ENCODE measurements at regions not wholly inside any gene's neighbourhood (a gene's known extent, or its start where the extent isn't known, plus 50 kb on each side); places are given as distances from the start of the nearest gene placed in this dataset.

GRCh38 chr14:97301931-97302559 lies 504.9 kb downstream of the VRK1 start:
- Histone ChIP-seq H3K27ac (ENCODE audit: low read length) (no peak overlapping the region), H3K27me3 (ENCODE audit: low read depth, low read length) (no peaks in the 10 kb centered on the region), H3K36me3 (ENCODE audit: control insufficient read depth in 1 of 2, insufficient read depth in 2 of 2, low read length in 2 of 2) (no peaks in the 10 kb centered on the region), H3K4me1 (ENCODE audit: control insufficient read depth in 1 of 2, insufficient read depth in 2 of 2, low read length in 2 of 2) (no peaks in the 10 kb centered on the region), H3K4me3 (ENCODE audit: low read depth in 1 of 2, low read length in 2 of 2) (no peak overlapping the region), H3K9me3 (ENCODE audit: control insufficient read depth in 1 of 2, low read length in 2 of 2) (no peaks in the 10 kb centered on the region)

DNA sequence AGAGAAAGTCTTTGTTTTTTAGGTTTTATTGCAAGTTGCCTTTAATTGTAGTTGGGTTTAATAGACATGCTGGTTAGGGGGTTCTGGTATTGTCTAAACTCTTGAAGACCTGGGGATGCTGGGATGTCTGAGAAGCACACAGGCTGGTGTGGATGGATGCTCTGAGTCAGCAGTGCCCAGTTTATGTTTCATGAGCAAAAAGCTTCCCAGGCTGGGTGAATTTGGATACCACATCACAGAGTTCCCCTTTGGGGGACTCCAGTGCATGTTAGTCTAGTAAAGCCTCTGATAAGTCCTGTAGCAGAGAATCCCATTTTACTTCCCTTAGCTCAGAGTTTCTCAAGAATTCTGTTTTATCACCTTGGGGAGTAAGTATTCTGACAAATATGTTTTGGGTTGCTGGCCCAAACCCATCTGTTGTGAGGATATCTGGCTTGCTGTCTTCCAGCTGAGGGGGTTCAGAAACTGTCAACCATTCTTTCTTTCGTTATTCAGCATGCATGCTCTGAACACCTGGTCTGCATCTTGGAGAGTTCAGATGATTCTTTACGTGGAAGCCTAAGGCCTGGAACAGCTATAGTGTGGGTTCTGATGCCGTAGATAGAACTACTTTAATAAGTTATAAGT lies 509.1 kb downstream of the VRK1 start:
- no peaks in the 10 kb centered on the region for H3K4me1 ChIP-seq (ENCODE audit: control insufficient read depth in 1 of 2, insufficient read depth in 2 of 2, low read length in 2 of 2)
- H3K27ac ChIP-seq (ENCODE audit: low read length) = no peak overlapping the region
- H3K9me3 ChIP-seq (ENCODE audit: control insufficient read depth in 1 of 2, low read length in 2 of 2) = no peaks in the 10 kb centered on the region
- H3K36me3 ChIP-seq (ENCODE audit: control insufficient read depth in 1 of 2, insufficient read depth in 2 of 2, low read length in 2 of 2) = no peaks in the 10 kb centered on the region
- H3K27me3 ChIP-seq (ENCODE audit: low read depth, low read length) = no peaks in the 10 kb centered on the region
- no peak overlapping the region for H3K4me3 ChIP-seq (ENCODE audit: low read depth in 1 of 2, low read length in 2 of 2)

DNA sequence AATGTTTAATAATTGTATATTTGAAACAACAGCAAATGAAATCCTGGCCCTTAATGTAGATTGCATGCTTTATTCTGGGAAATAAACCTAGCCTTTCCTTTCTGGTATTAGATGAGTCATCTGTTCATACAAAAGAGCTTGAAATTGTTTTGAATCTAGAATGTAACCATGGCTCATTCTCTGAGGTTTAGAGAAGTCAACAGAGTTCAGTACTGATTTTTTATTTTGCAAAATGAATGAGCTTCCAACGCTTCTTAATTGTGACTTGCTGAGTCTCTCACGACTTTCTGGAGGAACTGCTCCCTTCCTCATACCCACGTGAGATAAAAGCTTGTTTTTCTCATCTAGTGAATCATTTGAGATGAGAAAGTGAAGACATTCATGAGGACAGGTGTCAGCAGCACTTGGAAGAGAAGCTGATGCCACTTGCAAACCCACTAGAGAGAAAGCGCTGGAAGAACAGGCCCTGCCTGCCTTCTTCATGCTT lies 509.6 kb downstream of the VRK1 start:
- no peaks in the 10 kb centered on the region for H3K9me3 ChIP-seq (ENCODE audit: control insufficient read depth in 1 of 2, low read length in 2 of 2)
- no peak overlapping the region for H3K4me3 ChIP-seq (ENCODE audit: low read depth in 1 of 2, low read length in 2 of 2)
- no peaks in the 10 kb centered on the region for H3K36me3 ChIP-seq (ENCODE audit: control insufficient read depth in 1 of 2, insufficient read depth in 2 of 2, low read length in 2 of 2)
- no peaks in the 10 kb centered on the region for H3K27me3 ChIP-seq (ENCODE audit: low read depth, low read length)
- H3K4me1 ChIP-seq (ENCODE audit: control insufficient read depth in 1 of 2, insufficient read depth in 2 of 2, low read length in 2 of 2) = no peaks in the 10 kb centered on the region
- no peak overlapping the region for H3K27ac ChIP-seq (ENCODE audit: low read length)

DNA sequence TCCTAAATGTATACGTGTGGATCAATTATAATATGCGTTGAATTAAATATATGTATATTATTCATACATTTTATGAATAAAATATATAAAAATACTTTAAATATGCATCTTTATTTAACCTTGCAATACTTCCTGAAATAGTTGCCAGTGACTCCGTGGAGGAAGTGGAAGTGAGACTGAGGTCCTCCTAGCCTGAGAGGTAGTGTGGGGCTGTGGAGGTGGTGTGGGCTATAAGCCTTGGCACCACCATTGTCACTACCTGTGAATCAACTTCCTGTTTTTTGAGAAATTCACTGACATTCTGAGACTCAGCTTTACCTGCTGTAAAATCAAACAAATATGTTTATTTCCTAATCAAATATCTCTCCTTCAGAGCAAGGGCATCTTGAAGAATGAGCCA lies 514.2 kb downstream of the VRK1 start:
- Histone ChIP-seq H3K27me3 (ENCODE audit: low read depth, low read length) (no peaks in the 10 kb centered on the region), H3K9me3 (ENCODE audit: control insufficient read depth in 1 of 2, low read length in 2 of 2) (peaks cover 7 to 11% of the 10 kb centered on the region in 2 donors), H3K4me3 (ENCODE audit: low read depth in 1 of 2, low read length in 2 of 2) (no peak overlapping the region), H3K27ac (ENCODE audit: low read length) (no peak overlapping the region), H3K36me3 (ENCODE audit: control insufficient read depth in 1 of 2, insufficient read depth in 2 of 2, low read length in 2 of 2) (no peaks in the 10 kb centered on the region), H3K4me1 (ENCODE audit: control insufficient read depth in 1 of 2, insufficient read depth in 2 of 2, low read length in 2 of 2) (no peaks in the 10 kb centered on the region)

- Histone ChIP-seq H3K9me3 (ENCODE audit: control insufficient read depth in 1 of 2, low read length in 2 of 2) (peaks cover 7 to 11% of the 10 kb centered on the region in 2 donors), H3K4me1 (ENCODE audit: control insufficient read depth in 1 of 2, insufficient read depth in 2 of 2, low read length in 2 of 2) (no peaks in the 10 kb centered on the region)
These were observed 515.7 kb downstream of the VRK1 start for GRCh38 chr14:97312910-97313309.

GRCh38 chr14:97315790-97316189 lies 518.6 kb downstream of the VRK1 start:
- Histone ChIP-seq H3K4me3 (ENCODE audit: low read depth in 1 of 2, low read length in 2 of 2) (no peak overlapping the region), H3K4me1 (ENCODE audit: control insufficient read depth in 1 of 2, insufficient read depth in 2 of 2, low read length in 2 of 2) (no peaks in the 10 kb centered on the region), H3K27me3 (ENCODE audit: low read depth, low read length) (no peaks in the 10 kb centered on the region), H3K27ac (ENCODE audit: low read length) (no peak overlapping the region), H3K9me3 (ENCODE audit: control insufficient read depth in 1 of 2, low read length in 2 of 2) (peaks cover 7 to 17% of the 10 kb centered on the region in 2 donors), H3K36me3 (ENCODE audit: control insufficient read depth in 1 of 2, insufficient read depth in 2 of 2, low read length in 2 of 2) (no peaks in the 10 kb centered on the region)

More at GRCh38 chr14:97312910-97313309, 515.7 kb downstream of the VRK1 start:
- Histone ChIP-seq H3K36me3 (ENCODE audit: control insufficient read depth in 1 of 2, insufficient read depth in 2 of 2, low read length in 2 of 2) (no peaks in the 10 kb centered on the region), H3K27me3 (ENCODE audit: low read depth, low read length) (no peaks in the 10 kb centered on the region), H3K27ac (ENCODE audit: low read length) (no peak overlapping the region), H3K4me3 (ENCODE audit: low read depth in 1 of 2, low read length in 2 of 2) (no peak overlapping the region)

DNA sequence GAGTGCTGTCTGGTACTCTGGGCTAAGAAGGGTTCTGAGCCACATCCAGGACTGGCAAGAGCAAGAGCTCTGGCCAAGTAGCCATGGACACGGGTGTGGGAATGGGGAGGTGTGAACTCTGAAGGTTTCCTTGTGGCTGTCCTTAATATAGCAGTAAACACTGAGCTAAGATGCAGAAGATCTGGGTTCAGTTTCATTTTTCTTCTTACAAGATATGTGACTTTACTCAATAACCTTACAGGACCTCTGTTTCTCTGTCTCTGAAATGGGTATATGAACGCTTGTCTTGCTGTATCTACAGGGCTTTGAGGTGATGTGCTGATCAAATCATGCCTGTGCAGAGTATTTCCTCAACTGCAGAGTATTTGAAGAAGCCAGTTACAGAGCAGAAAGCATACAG lies 521.2 kb downstream of the VRK1 start:
- H3K36me3 ChIP-seq (ENCODE audit: control insufficient read depth in 1 of 2, insufficient read depth in 2 of 2, low read length in 2 of 2) = no peaks in the 10 kb centered on the region
- H3K27me3 ChIP-seq (ENCODE audit: low read depth, low read length) = no peaks in the 10 kb centered on the region
- H3K27ac ChIP-seq (ENCODE audit: low read length) = no peak overlapping the region
- no peaks in the 10 kb centered on the region for H3K4me1 ChIP-seq (ENCODE audit: control insufficient read depth in 1 of 2, insufficient read depth in 2 of 2, low read length in 2 of 2)
- peaks cover 5 to 16% of the 10 kb centered on the region in 2 donors for H3K9me3 ChIP-seq (ENCODE audit: control insufficient read depth in 1 of 2, low read length in 2 of 2)
- no peak overlapping the region for H3K4me3 ChIP-seq (ENCODE audit: low read depth in 1 of 2, low read length in 2 of 2)

GRCh38 chr14:97319691-97320090 lies 522.5 kb downstream of the VRK1 start:
- H3K9me3 ChIP-seq (ENCODE audit: control insufficient read depth in 1 of 2, low read length in 2 of 2) = peaks cover 0 to 11% of the 10 kb centered on the region in 2 donors
- H3K4me3 ChIP-seq (ENCODE audit: low read depth in 1 of 2, low read length in 2 of 2) = no peak overlapping the region
- H3K27me3 ChIP-seq (ENCODE audit: low read depth, low read length) = no peaks in the 10 kb centered on the region
- H3K4me1 ChIP-seq (ENCODE audit: control insufficient read depth in 1 of 2, insufficient read depth in 2 of 2, low read length in 2 of 2) = no peaks in the 10 kb centered on the region
- H3K36me3 ChIP-seq (ENCODE audit: control insufficient read depth in 1 of 2, insufficient read depth in 2 of 2, low read length in 2 of 2) = no peaks in the 10 kb centered on the region
- no peak overlapping the region for H3K27ac ChIP-seq (ENCODE audit: low read length)

GRCh38 chr14:97328743-97329142 lies 531.6 kb downstream of the VRK1 start:
- Histone ChIP-seq H3K4me1 (ENCODE audit: control insufficient read depth in 1 of 2, insufficient read depth in 2 of 2, low read length in 2 of 2) (no peaks in the 10 kb centered on the region), H3K4me3 (ENCODE audit: low read depth in 1 of 2, low read length in 2 of 2) (no peak overlapping the region), H3K9me3 (ENCODE audit: control insufficient read depth in 1 of 2, low read length in 2 of 2) (peaks cover 0 to 5% of the 10 kb centered on the region in 2 donors), H3K36me3 (ENCODE audit: control insufficient read depth in 1 of 2, insufficient read depth in 2 of 2, low read length in 2 of 2) (no peaks in the 10 kb centered on the region), H3K27me3 (ENCODE audit: low read depth, low read length) (no peaks in the 10 kb centered on the region), H3K27ac (ENCODE audit: low read length) (no peak overlapping the region)

- H3K4me3 ChIP-seq (ENCODE audit: low read depth in 1 of 2, low read length in 2 of 2) = no peak overlapping the region
- H3K9me3 ChIP-seq (ENCODE audit: control insufficient read depth in 1 of 2, low read length in 2 of 2) = peaks cover 0 to 3% of the 10 kb centered on the region in 2 donors
- H3K27ac ChIP-seq (ENCODE audit: low read length) = no peak overlapping the region
- H3K27me3 ChIP-seq (ENCODE audit: low read depth, low read length) = no peaks in the 10 kb centered on the region
- H3K36me3 ChIP-seq (ENCODE audit: control insufficient read depth in 1 of 2, insufficient read depth in 2 of 2, low read length in 2 of 2) = no peaks in the 10 kb centered on the region
- no peaks in the 10 kb centered on the region for H3K4me1 ChIP-seq (ENCODE audit: control insufficient read depth in 1 of 2, insufficient read depth in 2 of 2, low read length in 2 of 2)
These were observed 532.5 kb downstream of the VRK1 start for GRCh38 chr14:97329701-97330100.

DNA sequence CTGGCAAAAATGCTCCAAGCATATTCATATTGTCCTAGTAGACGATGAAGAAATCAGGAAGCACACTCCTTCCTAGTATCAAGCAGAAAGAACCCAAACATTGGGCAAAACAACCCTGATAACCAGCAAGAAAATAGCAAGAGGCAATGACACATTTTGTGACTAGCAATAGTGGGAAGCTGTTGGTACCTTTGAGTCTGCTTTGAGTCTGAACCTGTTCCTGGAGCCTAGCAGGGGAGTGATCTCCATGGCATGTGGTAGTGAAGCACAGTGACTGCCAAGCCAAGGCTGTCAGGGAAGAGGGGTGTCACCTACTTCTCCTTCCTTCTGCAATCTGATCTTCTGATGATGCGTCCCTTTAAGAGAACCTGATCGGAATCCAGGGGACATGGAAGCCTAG lies 533.9 kb downstream of the VRK1 start:
- no peaks in the 10 kb centered on the region for H3K4me1 ChIP-seq (ENCODE audit: control insufficient read depth in 1 of 2, insufficient read depth in 2 of 2, low read length in 2 of 2)
- no peak overlapping the region for H3K4me3 ChIP-seq (ENCODE audit: low read depth in 1 of 2, low read length in 2 of 2)
- no peak overlapping the region for H3K27ac ChIP-seq (ENCODE audit: low read length)
- H3K27me3 ChIP-seq (ENCODE audit: low read depth, low read length) = no peaks in the 10 kb centered on the region
- H3K36me3 ChIP-seq (ENCODE audit: control insufficient read depth in 1 of 2, insufficient read depth in 2 of 2, low read length in 2 of 2) = no peaks in the 10 kb centered on the region
- peaks cover 0 to 3% of the 10 kb centered on the region in 2 donors for H3K9me3 ChIP-seq (ENCODE audit: control insufficient read depth in 1 of 2, low read length in 2 of 2)

- no peak overlapping the region for H3K27ac ChIP-seq (ENCODE audit: low read length)
- H3K4me3 ChIP-seq (ENCODE audit: low read depth in 1 of 2, low read length in 2 of 2) = no peak overlapping the region
- H3K27me3 ChIP-seq (ENCODE audit: low read depth, low read length) = no peaks in the 10 kb centered on the region
These were observed 534.3 kb downstream of the VRK1 start for GRCh38 chr14:97331526-97331925.

More at GRCh38 chr14:97331526-97331925, 534.3 kb downstream of the VRK1 start:
- H3K4me1 ChIP-seq (ENCODE audit: control insufficient read depth in 1 of 2, insufficient read depth in 2 of 2, low read length in 2 of 2) = no peaks in the 10 kb centered on the region
- peaks cover 0 to 3% of the 10 kb centered on the region in 2 donors for H3K9me3 ChIP-seq (ENCODE audit: control insufficient read depth in 1 of 2, low read length in 2 of 2)
- no peaks in the 10 kb centered on the region for H3K36me3 ChIP-seq (ENCODE audit: control insufficient read depth in 1 of 2, insufficient read depth in 2 of 2, low read length in 2 of 2)

Data from muscle layer of duodenum (tissue), 2 donors.